ENCODE measurements at regions not wholly inside any gene's neighbourhood (a gene's known extent, or its start where the extent isn't known, plus 50 kb on each side); places are given as distances from the start of the nearest gene placed in this dataset.

- TF ChIP-seq EZH2phosphoT487 (IDR thresholded peaks at IDR 0.05; ENCODE audit: low read length), result no peak
- TF ChIP-seq CTCF (IDR thresholded peaks at IDR 0.05; ENCODE audit: low read length), result no peak
These were observed 123.5 kb upstream of the PKN2 start for GRCh38 chr1:88560621-88561020.
